ENCODE measurements at regions not wholly inside any gene's neighbourhood (a gene's known extent, or its start where the extent isn't known, plus 50 kb on each side); places are given as distances from the start of the nearest gene placed in this dataset.

GRCh38 chr5:159735749-159736660 is 180.3 kb upstream of the ADRA1B start:
- H3K4me1 Mint-ChIP-seq (ENCODE audit: low read depth), result no peaks in the 10 kb centered on the region

DNA sequence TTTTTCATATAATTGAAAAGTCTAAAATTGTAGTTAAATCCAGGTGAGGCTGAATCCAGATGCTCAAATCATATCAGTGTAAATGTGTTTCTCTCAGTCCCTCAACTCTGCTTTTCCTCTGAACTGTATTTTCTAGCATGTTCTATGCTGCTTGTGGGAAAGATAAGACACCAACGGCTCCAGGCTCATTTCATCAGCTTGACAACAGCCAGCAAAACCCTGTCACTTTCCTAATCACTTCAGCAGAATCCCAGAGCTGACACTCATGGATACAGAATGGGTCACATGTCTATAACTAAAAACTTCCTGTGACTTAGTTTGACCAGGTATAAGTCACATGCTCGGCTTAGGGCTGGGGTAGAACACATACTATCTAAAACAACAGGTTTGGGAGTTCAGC is 179.4 kb upstream of the ADRA1B start:
- intact Hi-C loops (cut with micrococcal nuclease), result no loop called here
- peaks cover 6% of the 10 kb centered on the region for H3K9me3 Mint-ChIP-seq
- H3K4me3 Mint-ChIP-seq, result no peak overlapping the region
- no peak overlapping the region for H3K27ac Mint-ChIP-seq
- H3K27me3 Mint-ChIP-seq, result peaks cover 6% of the 10 kb centered on the region
- no peaks in the 10 kb centered on the region for H3K4me1 Mint-ChIP-seq (ENCODE audit: low read depth)
- H3K36me3 Mint-ChIP-seq (ENCODE audit: low read depth), result no peaks in the 10 kb centered on the region

More at GRCh38 chr5:159735749-159736660, 180.3 kb upstream of the ADRA1B start:
- no peak overlapping the region for H3K4me3 Mint-ChIP-seq
- H3K9me3 Mint-ChIP-seq, result peaks cover 6% of the 10 kb centered on the region
- H3K36me3 Mint-ChIP-seq (ENCODE audit: low read depth), result no peaks in the 10 kb centered on the region
- H3K27me3 Mint-ChIP-seq, result peaks cover 10% of the 10 kb centered on the region
- intact Hi-C loops (cut with micrococcal nuclease), result no loop called here
- H3K27ac Mint-ChIP-seq, result no peak overlapping the region

DNA sequence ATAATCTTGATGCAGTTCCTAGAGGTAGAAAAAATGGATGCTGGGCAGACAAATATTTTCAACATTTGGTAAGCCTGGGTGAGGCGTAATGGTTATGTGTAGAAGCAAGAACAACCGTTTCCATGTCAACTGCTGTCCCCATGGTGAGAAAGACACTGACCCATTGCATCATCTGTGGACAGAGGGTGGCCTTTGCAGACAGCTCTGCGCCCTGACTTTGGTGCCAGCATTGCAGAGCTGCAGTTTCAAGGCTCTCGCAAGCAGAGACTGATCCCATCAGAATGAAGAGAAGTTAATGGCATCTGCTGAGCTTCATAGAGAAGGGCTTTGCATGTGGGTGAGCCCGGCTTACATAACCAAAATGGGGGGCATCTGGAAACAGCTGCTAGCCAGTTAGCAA is 179.0 kb upstream of the ADRA1B start:
- H3K9me3 Mint-ChIP-seq, result peaks cover 6% of the 10 kb centered on the region
- no peaks in the 10 kb centered on the region for H3K4me1 Mint-ChIP-seq (ENCODE audit: low read depth)
- intact Hi-C loops (cut with micrococcal nuclease), result no loop called here
- no peak overlapping the region for H3K27ac Mint-ChIP-seq
- H3K36me3 Mint-ChIP-seq (ENCODE audit: low read depth), result no peaks in the 10 kb centered on the region
- H3K4me3 Mint-ChIP-seq, result no peak overlapping the region
- peaks cover 5% of the 10 kb centered on the region for H3K27me3 Mint-ChIP-seq

DNA sequence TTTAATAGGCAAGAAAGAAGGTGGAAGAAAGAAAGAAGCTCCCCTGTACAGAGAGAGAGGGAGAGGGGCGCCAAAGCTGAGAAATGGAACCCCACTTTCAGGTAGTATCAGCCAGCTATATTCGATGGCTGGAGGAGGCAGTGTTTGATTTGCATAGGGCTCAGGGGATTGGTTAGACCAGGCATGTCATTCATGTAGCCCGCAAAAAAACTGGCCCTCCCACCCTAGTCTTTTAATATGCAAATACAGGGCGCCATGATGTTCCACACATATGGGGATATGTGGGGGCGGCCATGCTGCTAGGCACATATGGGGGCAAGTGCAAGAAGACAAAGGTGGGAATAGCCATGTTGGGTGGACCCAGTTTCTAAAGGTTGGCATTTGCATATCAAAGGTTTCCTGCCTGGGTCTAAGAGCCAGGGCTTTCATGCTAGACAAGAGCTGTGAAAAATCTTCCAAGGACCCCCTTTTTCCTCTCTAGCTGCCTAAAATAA is 174.4 kb upstream of the ADRA1B start:
- Mint-ChIP-seq H3K36me3 (ENCODE audit: low read depth) (no peaks in the 10 kb centered on the region), H3K9me3 (peaks cover 6% of the 10 kb centered on the region), H3K27me3 (peaks cover 2% of the 10 kb centered on the region), H3K4me3 (no peak overlapping the region), H3K27ac (no peak overlapping the region), H3K4me1 (ENCODE audit: low read depth) (no peaks in the 10 kb centered on the region)
- intact Hi-C loops (cut with micrococcal nuclease), result no loop called here

DNA sequence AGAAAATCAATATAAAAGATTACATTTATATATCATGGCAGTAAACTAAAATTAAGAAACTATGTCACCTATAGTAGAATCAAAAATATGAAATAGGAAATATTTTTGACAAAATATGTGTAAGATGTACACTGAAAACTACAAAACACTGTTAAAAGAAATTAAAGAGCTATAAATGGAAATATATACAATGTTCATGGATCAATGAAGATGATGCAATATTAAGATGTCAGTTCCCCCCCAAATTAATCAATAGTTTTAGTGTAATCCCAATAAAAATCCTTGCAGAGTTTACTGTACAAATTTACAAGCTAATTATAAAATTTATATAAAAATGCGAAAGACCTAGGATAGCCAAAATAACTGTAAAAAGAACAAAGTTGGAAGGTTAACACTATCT is 173.0 kb upstream of the ADRA1B start:
- no peak overlapping the region for H3K4me3 Mint-ChIP-seq
- H3K4me1 Mint-ChIP-seq (ENCODE audit: low read depth), result no peaks in the 10 kb centered on the region
- H3K36me3 Mint-ChIP-seq (ENCODE audit: low read depth), result no peaks in the 10 kb centered on the region
- no peak overlapping the region for H3K27ac Mint-ChIP-seq
- intact Hi-C loops (cut with micrococcal nuclease), result no loop called here
- H3K27me3 Mint-ChIP-seq, result peaks cover 2% of the 10 kb centered on the region
- peaks cover 6% of the 10 kb centered on the region for H3K9me3 Mint-ChIP-seq

DNA sequence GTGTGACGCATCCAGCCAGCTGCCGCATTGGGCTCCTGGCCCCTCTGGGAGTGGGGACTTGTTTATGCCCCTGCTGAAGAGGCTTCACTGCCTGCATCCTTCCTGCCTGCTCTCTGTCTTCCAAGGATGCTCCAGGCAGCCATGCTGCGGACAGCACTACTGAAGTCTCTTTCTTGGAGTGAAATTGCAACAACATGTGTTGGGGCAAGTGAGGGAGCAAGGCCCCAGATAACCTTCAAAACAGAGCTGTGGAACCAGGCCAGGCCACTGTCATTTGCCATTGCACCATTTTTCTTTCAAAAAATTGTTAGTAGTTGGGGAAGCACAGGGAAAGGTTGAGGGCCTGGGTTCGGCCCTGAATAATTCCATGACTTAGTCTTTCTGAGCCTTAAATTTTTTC is 169.6 kb upstream of the ADRA1B start:
- Mint-ChIP-seq H3K4me3 (no peak overlapping the region), H3K9me3 (no peaks in the 10 kb centered on the region), H3K27ac (no peak overlapping the region), H3K27me3 (no peaks in the 10 kb centered on the region), H3K36me3 (ENCODE audit: low read depth) (no peaks in the 10 kb centered on the region), H3K4me1 (ENCODE audit: low read depth) (no peaks in the 10 kb centered on the region)
- intact Hi-C loops (cut with micrococcal nuclease), result no loop called here

DNA sequence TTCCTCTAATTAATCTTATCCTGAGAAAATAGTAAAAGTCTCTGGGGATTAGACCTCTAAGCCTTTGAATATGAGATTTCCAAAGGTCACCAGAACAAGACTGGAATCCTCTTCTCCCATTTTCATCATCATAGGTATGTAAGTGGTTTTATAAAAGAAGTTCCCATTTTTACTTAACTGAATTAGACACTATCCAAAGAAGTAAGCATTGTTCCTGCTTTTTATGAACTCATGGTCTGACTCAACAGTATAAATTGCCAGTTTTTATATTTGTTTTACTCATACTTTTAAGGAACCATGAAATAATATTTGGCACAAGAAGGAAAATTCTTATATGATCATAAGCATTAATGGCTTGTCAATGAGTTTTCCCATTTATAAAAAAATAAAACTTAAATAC is 167.1 kb upstream of the ADRA1B start:
- H3K9me3 Mint-ChIP-seq, result no peaks in the 10 kb centered on the region
- H3K27me3 Mint-ChIP-seq, result no peaks in the 10 kb centered on the region
- H3K4me3 Mint-ChIP-seq, result no peak overlapping the region
- no peaks in the 10 kb centered on the region for H3K4me1 Mint-ChIP-seq (ENCODE audit: low read depth)
- intact Hi-C loops (cut with micrococcal nuclease), result no loop called here
- no peaks in the 10 kb centered on the region for H3K36me3 Mint-ChIP-seq (ENCODE audit: low read depth)
- no peak overlapping the region for H3K27ac Mint-ChIP-seq

DNA sequence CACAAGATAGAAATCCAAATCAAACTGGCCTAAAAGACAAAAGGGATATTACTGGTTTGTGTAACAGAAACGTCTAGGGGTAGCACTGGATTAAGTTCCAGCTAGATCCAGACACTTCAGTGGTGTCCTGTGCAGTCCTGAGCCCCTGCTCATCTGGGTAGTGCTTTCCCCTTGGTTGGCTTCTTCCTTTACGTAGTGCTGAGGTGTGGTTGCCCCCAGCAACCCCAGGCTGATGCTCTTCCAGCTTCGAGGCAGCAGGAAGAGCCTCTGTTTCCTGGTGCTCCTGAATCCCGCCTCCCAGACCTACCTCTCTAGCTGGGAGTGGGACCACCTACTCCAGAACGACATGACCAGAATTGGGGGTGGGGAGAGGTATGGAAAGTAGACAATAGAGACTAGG is 166.1 kb upstream of the ADRA1B start:
- H3K4me1 Mint-ChIP-seq (ENCODE audit: low read depth), result no peaks in the 10 kb centered on the region
- H3K27ac Mint-ChIP-seq, result no peak overlapping the region
- H3K36me3 Mint-ChIP-seq (ENCODE audit: low read depth), result no peaks in the 10 kb centered on the region
- no peaks in the 10 kb centered on the region for H3K27me3 Mint-ChIP-seq
- no peaks in the 10 kb centered on the region for H3K9me3 Mint-ChIP-seq
- intact Hi-C loops (cut with micrococcal nuclease), result no loop called here
- H3K4me3 Mint-ChIP-seq, result no peak overlapping the region

DNA sequence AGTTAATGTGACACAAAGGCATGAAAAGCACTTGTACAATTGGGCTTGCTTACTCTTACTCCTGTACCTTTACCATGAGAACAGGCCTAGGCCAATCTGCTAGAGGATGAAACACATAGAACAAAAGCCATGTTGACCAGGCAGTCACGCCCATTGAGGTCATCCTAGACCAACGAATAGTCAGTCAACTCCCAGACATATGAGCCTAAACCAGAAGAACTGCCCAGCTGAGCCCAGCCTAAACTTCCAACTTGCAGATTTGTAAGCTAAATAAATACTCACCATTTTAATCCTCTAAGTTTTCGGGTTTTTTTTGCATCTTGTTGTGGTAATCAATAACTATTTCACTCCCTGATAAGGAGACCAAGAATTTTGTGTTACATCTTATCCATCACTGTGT is 164.8 kb upstream of the ADRA1B start:
- no peaks in the 10 kb centered on the region for H3K36me3 Mint-ChIP-seq (ENCODE audit: low read depth)
- no peaks in the 10 kb centered on the region for H3K4me1 Mint-ChIP-seq (ENCODE audit: low read depth)
- H3K9me3 Mint-ChIP-seq, result no peaks in the 10 kb centered on the region
- no peak overlapping the region for H3K4me3 Mint-ChIP-seq
- no peak overlapping the region for H3K27ac Mint-ChIP-seq
- intact Hi-C loops (cut with micrococcal nuclease), result no loop called here
- H3K27me3 Mint-ChIP-seq, result no peaks in the 10 kb centered on the region

- Mint-ChIP-seq H3K4me1 (ENCODE audit: low read depth) (no peaks in the 10 kb centered on the region), H3K9me3 (no peaks in the 10 kb centered on the region), H3K36me3 (ENCODE audit: low read depth) (no peaks in the 10 kb centered on the region), H3K27me3 (no peaks in the 10 kb centered on the region), H3K27ac (no peak overlapping the region), H3K4me3 (no peak overlapping the region)
- intact Hi-C loops (cut with micrococcal nuclease), result no loop called here
Observed at GRCh38 chr5:159752622-159753275, 163.5 kb upstream of the ADRA1B start.

GRCh38 chr5:159758189-159758588 is 158.1 kb upstream of the ADRA1B start:
- H3K4me3 Mint-ChIP-seq, result no peak overlapping the region
- no peaks in the 10 kb centered on the region for H3K9me3 Mint-ChIP-seq
- H3K36me3 Mint-ChIP-seq (ENCODE audit: low read depth), result no peaks in the 10 kb centered on the region
- peaks cover 2% of the 10 kb centered on the region for H3K4me1 Mint-ChIP-seq (ENCODE audit: low read depth)
- peaks cover 18% of the 10 kb centered on the region for H3K27me3 Mint-ChIP-seq
- no peak overlapping the region for H3K27ac Mint-ChIP-seq
- intact Hi-C loops (cut with micrococcal nuclease), result no loop called here

DNA sequence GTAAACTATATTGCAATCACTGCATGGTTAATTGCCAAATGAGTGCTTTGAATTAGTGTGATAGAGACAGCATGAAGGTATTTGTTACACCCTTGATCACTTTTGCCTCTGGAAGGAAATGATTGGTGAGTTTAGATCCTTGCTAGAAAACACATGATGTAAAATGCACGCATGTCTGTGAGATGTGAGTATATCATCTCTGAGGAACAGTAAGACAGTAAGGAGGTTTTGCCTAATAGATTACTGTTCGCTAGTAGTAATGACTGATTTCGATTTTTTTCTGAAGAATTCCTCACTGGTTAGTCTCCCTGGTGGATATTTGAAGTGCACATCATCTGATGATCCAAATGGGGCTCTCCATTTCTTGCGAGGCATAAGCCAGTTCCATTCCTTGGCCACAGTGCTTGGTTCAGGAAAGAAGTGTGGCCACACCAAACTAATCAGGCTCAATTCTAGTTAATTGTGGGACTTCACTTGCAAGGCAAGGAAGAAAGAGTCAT is 156.4 kb upstream of the ADRA1B start:
- H3K36me3 Mint-ChIP-seq (ENCODE audit: low read depth), result no peaks in the 10 kb centered on the region
- no peak overlapping the region for H3K27ac Mint-ChIP-seq
- intact Hi-C loops (cut with micrococcal nuclease), result no loop called here
- H3K4me3 Mint-ChIP-seq, result no peak overlapping the region
- no peaks in the 10 kb centered on the region for H3K9me3 Mint-ChIP-seq
- H3K27me3 Mint-ChIP-seq, result peaks cover 29% of the 10 kb centered on the region
- peaks cover 17% of the 10 kb centered on the region for H3K4me1 Mint-ChIP-seq (ENCODE audit: low read depth)

DNA sequence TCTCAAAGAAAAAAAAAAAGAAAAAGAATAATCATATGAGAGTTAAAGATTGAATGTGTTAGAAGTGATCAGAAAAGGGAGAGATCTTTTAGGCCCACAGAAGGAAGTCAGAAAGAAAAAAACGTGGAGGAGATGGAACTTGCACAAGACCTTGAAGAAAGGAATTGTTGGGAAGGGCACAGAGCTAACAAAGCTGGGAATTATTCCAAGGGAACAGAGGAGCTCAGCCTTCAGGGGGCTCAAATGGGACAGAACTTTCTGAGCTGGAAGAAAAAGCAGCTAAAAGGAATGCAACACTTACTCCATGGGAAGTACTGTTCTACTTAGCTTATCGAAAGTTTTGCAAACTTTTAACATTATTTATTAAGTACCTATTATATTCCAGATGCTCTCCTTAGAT is 153.4 kb upstream of the ADRA1B start:
- H3K4me1 Mint-ChIP-seq (ENCODE audit: low read depth), result peaks cover 17% of the 10 kb centered on the region
- H3K36me3 Mint-ChIP-seq (ENCODE audit: low read depth), result no peaks in the 10 kb centered on the region
- H3K4me3 Mint-ChIP-seq, result no peak overlapping the region
- no peak overlapping the region for H3K27ac Mint-ChIP-seq
- H3K9me3 Mint-ChIP-seq, result no peaks in the 10 kb centered on the region
- intact Hi-C loops (cut with micrococcal nuclease), result no loop called here
- peaks cover 50% of the 10 kb centered on the region for H3K27me3 Mint-ChIP-seq

GRCh38 chr5:159763562-159763961 is 152.7 kb upstream of the ADRA1B start:
- Mint-ChIP-seq H3K4me3 (no peak overlapping the region), H3K27me3 (peaks cover 52% of the 10 kb centered on the region), H3K27ac (no peak overlapping the region), H3K9me3 (no peaks in the 10 kb centered on the region), H3K36me3 (ENCODE audit: low read depth) (no peaks in the 10 kb centered on the region), H3K4me1 (ENCODE audit: low read depth) (peaks cover 17% of the 10 kb centered on the region)
- intact Hi-C loops (cut with micrococcal nuclease), result no loop called here

Measured in dendritic cell treated with granulocyte-macrophage colony-stimulating factor and Interleukin-4, amounts not matched to agents 40 ng/mL and 50 ng/mL, for 4 days (primary cell).